A549 (cell line): ENCODE measurements at regions not wholly inside any gene's neighbourhood (a gene's known extent, or its start where the extent isn't known, plus 50 kb on each side); places are given as distances from the start of the nearest gene placed in this dataset.

Source experiments
- CEBPB ChIP-seq, 2 experiments: fragments of >200 bp in 1 of 2; sonication (Bioruptor Twin) in 1 of 2; formaldehyde crosslinking in 1 of 2; IDR thresholded peaks; 2 replicates each; pipeline ENCODE4 v1.6.1; 2012 to 2016
- CHD4 ChIP-seq: fragments of 200-600 bp; sonication (generic); IDR thresholded peaks from 2 replicates; pipeline ENCODE4 v1.6.1; 2016; ENCODE audit warnings: antibody characterized with exemption, mild to moderate bottlenecking, borderline replicate concordance
- CTCF ChIP-seq: fragments of >200 bp; sonication (Bioruptor Twin); formaldehyde crosslinking; IDR thresholded peaks from 3 replicates; pipeline ENCODE4 v1.5.1; 2016
- E2F6 ChIP-seq: IDR thresholded peaks from 2 replicates; pipeline ENCODE4 v1.6.1; 2012; ENCODE audit warnings: low read depth, borderline replicate concordance
- EP300 ChIP-seq, 2 experiments: fragments of >200 bp; sonication (Bioruptor Twin); formaldehyde crosslinking; IDR thresholded peaks; 2 replicates in 1 of 2; 3 replicates in 1 of 2; pipeline ENCODE4 v1.6.1; 2016 to 2017
- FOSL2 ChIP-seq, 2 experiments: fragments of 450-650 bp in 1 of 2; fragments of >200 bp in 1 of 2; sonication (Bioruptor Twin) in 1 of 2; formaldehyde crosslinking; IDR thresholded peaks; 2 replicates each; pipeline versions ENCODE4 v1.5.0 to v1.6.1; 2016 to 2020; ENCODE audit warnings: mild to moderate bottlenecking in 1 of 2, moderate library complexity in 1 of 2
- KDM1A ChIP-seq: fragments of 200-600 bp; sonication (generic); IDR thresholded peaks from 2 replicates; pipeline ENCODE4 v1.6.1; 2016; ENCODE audit warnings: low read depth, mild to moderate bottlenecking
- MAFK ChIP-seq: fragments of 450-650 bp; IDR thresholded peaks from 2 replicates; pipeline ENCODE4 v1.6.1; 2014; ENCODE audit not compliant: partially characterized antibody
- MAZ ChIP-seq: fragments of 150-350 bp; IDR thresholded peaks from 2 replicates; pipeline ENCODE4 v1.6.1; 2014; ENCODE audit warnings: antibody characterized with exemption, low read depth, low read length, borderline replicate concordance
- NFE2L2 ChIP-seq: fragments of 150-350 bp; conservative IDR thresholded peaks from 2 replicates; pipeline ENCODE4 v1.6.1; 2014; ENCODE audit warnings: low read length
- POLR2A ChIP-seq: IDR thresholded peaks from 2 replicates; pipeline ENCODE4 v1.6.1; 2012; ENCODE audit warnings: mild to moderate bottlenecking, low read length
- RAD21 ChIP-seq, 2 experiments: fragments of >200 bp in 1 of 2; sonication (Bioruptor Twin) in 1 of 2; formaldehyde crosslinking in 1 of 2; IDR thresholded peaks in 1 of 2; conservative IDR thresholded peaks in 1 of 2; 2 replicates in 1 of 2; 3 replicates in 1 of 2; pipeline ENCODE4 v1.6.1; 2012 to 2018; ENCODE audit warnings: inconsistent platforms in 1 of 2
- RARB ChIP-seq: fragments of 250-450 bp; sonication (Bioruptor Pico); IDR thresholded peaks from 2 replicates; pipeline ENCODE4 v1.8.0; 2021; ENCODE audit warnings: mild to moderate bottlenecking, moderate library complexity
- REST ChIP-seq: fragments of 200-600 bp; sonication (generic); IDR thresholded peaks from 2 replicates; pipeline ENCODE4 v1.6.1; 2016; ENCODE audit warnings: antibody characterized with exemption, mild to moderate bottlenecking, moderate library complexity

GRCh38 chr9:91038483-91039124 is 237.0 kb downstream of the SYK start:
- TF ChIP-seq CTCF: no peak
- no peak for TF ChIP-seq POLR2A
- no peak for TF ChIP-seq MAZ
- no peak for TF ChIP-seq REST
- no peak for TF ChIP-seq EP300 (IDR thresholded peaks at IDR 0.05)
- TF ChIP-seq CEBPB (IDR thresholded peaks at IDR 0.05): no peak
- TF ChIP-seq MAFK: no peak
- TF ChIP-seq E2F6: no peak
- TF ChIP-seq RAD21 (conservative IDR thresholded peaks at IDR 0.05 in 1 of 2, IDR thresholded peaks at IDR 0.05 in 1 of 2): no peak
- no peak for TF ChIP-seq RARB
- TF ChIP-seq CHD4: no peak
- no peak for TF ChIP-seq KDM1A
- TF ChIP-seq FOSL2 (IDR thresholded peaks at IDR 0.05): no peak
- TF ChIP-seq FOSL2 (CRISPR knock-in tag; IDR thresholded peaks at IDR 0.05): no peak
- TF ChIP-seq NFE2L2: no peak
